OCI-LY1 (cell line): ENCODE measurements at regions not wholly inside any gene's neighbourhood (a gene's known extent, or its start where the extent isn't known, plus 50 kb on each side); places are given as distances from the start of the nearest gene placed in this dataset.

ENCODE experiments used
- H2AFZ ChIP-seq: fragments of 200-600 bp; sonication (generic), shearing (Covaris generic); 2 replicates; pipeline ENCODE4 v1.6.0; 2014; ENCODE audit warnings: antibody characterized with exemption, mild to moderate bottlenecking, low read length
- H3F3A ChIP-seq: fragments of 200-600 bp; sonication (generic), shearing (Covaris generic); 2 replicates; pipeline ENCODE4 v1.6.0; 2014; ENCODE audit warnings: mild to moderate bottlenecking, antibody characterized with exemption, low read length, moderate library complexity; ENCODE audit not compliant: insufficient read depth
- H3K27ac ChIP-seq: fragments of 200-600 bp; sonication (generic); 2 replicates; pipeline ENCODE4 v1.5.1; 2014; ENCODE audit warnings: low read length, mixed run types, mild to moderate bottlenecking, low read depth; ENCODE audit not compliant: poor library complexity, severe bottlenecking
- H3K27me3 ChIP-seq: fragments of 200-600 bp; sonication (generic); 2 replicates; pipeline ENCODE4 v1.6.0; 2014; ENCODE audit warnings: antibody characterized with exemption, mild to moderate bottlenecking, low read length, moderate library complexity; ENCODE audit not compliant: insufficient read depth
- H3K36me3 ChIP-seq: fragments of 200-600 bp; sonication (generic); 2 replicates; pipeline ENCODE4 v1.6.1; 2014; ENCODE audit warnings: mild to moderate bottlenecking, antibody characterized with exemption, low read length, moderate library complexity, mixed read lengths; ENCODE audit not compliant: insufficient read depth
- H3K4me1 ChIP-seq: fragments of 200-600 bp; sonication (generic); 2 replicates; pipeline ENCODE4 v1.5.1; 2014; ENCODE audit warnings: mild to moderate bottlenecking, low read length, moderate library complexity; ENCODE audit not compliant: insufficient read depth, severe bottlenecking
- H3K4me2 ChIP-seq: fragments of 200-600 bp; sonication (generic), shearing (Covaris generic); 2 replicates; pipeline ENCODE4 v1.6.1; 2014; ENCODE audit warnings: low read length
- H3K4me3 ChIP-seq: fragments of 200-600 bp; sonication (generic); 2 replicates; pipeline ENCODE4 v1.5.1; 2014; ENCODE audit warnings: low read length, low read depth, mild to moderate bottlenecking, mixed read lengths; ENCODE audit not compliant: poor library complexity, severe bottlenecking
- H3K79me2 ChIP-seq: fragments of 200-600 bp; shearing (Covaris generic); 2 replicates; pipeline ENCODE4 v1.6.1; 2016; ENCODE audit warnings: mixed run types, low read length, mixed read lengths; ENCODE audit not compliant: insufficient read depth
- H3K9ac ChIP-seq: fragments of 200-600 bp; sonication (generic), shearing (Covaris generic); 2 replicates; pipeline ENCODE4 v1.6.1; 2014; ENCODE audit warnings: mild to moderate bottlenecking, low read length, mixed read lengths
- H3K9me2 ChIP-seq: fragments of 200-600 bp; sonication (generic), shearing (Covaris generic); 2 replicates; pipeline ENCODE4 v1.6.1; 2014; ENCODE audit warnings: low read depth, mild to moderate bottlenecking, low read length, mixed read lengths
- H3K9me3 ChIP-seq: fragments of 200-600 bp; shearing (Covaris generic); 2 replicates; pipeline ENCODE4 v1.6.1; 2014; ENCODE audit warnings: low read length, mixed read lengths
- H4K20me1 ChIP-seq: fragments of 200-600 bp; sonication (generic), shearing (Covaris generic); 2 replicates; pipeline ENCODE4 v1.6.0; 2016; ENCODE audit warnings: mild to moderate bottlenecking, low read length; ENCODE audit not compliant: insufficient read depth
- EZH2 ChIP-seq: fragments of 200-600 bp; sonication (generic), shearing (Covaris generic); IDR thresholded peaks from 2 replicates; pipeline ENCODE4 v1.8.0; 2017; ENCODE audit warnings: borderline replicate concordance, mixed run types, mild to moderate bottlenecking, antibody characterized with exemption, low read length, moderate library complexity, mixed read lengths
- TF ChIP-seq, protein P1 (sequence below): fragments of 200-600 bp; sonication (generic), shearing (Covaris generic); IDR thresholded peaks from 2 replicates; pipeline ENCODE4 v1.5.1; 2017; ENCODE audit warnings: mild to moderate bottlenecking, antibody characterized with exemption, low read length, moderate library complexity, mixed read lengths

DNA sequence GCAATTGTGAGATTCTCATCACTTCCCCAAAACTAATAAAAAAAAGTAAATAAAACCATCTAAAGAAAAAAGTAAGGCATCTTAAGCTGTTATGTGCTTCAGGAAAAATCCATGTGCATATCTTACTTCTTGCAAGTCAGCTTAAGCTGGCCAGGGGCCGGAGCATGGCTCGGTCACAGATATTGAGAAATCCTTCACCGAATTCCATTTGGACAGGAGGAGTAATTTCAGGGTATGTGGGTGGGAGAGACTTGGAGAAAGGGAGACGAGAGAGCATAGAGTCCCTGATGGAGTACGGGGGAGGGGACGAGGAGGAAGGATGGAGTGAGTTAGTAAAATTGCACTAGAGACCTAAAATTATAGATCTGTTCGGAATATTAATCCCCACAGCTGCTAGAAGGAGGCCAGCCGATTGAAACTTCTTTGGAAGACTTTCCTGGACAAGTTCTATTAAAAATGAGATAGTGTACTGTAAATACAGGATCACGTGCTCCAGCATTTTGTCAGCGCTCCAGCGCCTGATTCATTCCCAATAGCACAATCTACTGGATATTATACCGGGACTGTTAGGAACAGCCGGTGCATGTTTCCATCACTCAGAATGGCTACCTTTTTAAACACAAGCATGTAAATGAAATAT is 438.5 kb downstream of the ZNF516 start:
- no peaks in the 10 kb centered on the region for H3K9me3 ChIP-seq
- TF ChIP-seq, protein P1, sequence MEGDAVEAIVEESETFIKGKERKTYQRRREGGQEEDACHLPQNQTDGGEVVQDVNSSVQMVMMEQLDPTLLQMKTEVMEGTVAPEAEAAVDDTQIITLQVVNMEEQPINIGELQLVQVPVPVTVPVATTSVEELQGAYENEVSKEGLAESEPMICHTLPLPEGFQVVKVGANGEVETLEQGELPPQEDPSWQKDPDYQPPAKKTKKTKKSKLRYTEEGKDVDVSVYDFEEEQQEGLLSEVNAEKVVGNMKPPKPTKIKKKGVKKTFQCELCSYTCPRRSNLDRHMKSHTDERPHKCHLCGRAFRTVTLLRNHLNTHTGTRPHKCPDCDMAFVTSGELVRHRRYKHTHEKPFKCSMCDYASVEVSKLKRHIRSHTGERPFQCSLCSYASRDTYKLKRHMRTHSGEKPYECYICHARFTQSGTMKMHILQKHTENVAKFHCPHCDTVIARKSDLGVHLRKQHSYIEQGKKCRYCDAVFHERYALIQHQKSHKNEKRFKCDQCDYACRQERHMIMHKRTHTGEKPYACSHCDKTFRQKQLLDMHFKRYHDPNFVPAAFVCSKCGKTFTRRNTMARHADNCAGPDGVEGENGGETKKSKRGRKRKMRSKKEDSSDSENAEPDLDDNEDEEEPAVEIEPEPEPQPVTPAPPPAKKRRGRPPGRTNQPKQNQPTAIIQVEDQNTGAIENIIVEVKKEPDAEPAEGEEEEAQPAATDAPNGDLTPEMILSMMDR, result no peak
- no peak for TF ChIP-seq EZH2
- no peak overlapping the region for H3K4me2 ChIP-seq
- no peaks in the 10 kb centered on the region for H3K27me3 ChIP-seq
- H3K27ac ChIP-seq, result no peak overlapping the region
- no peak overlapping the region for H3K4me3 ChIP-seq
- H4K20me1 ChIP-seq, result no peaks in the 10 kb centered on the region
- H3K36me3 ChIP-seq, result no peaks in the 10 kb centered on the region
- H3K4me1 ChIP-seq, result no peaks in the 10 kb centered on the region
- no peak overlapping the region for H2AFZ ChIP-seq
- H3K79me2 ChIP-seq, result no peaks in the 10 kb centered on the region
- no peaks in the 10 kb centered on the region for H3F3A ChIP-seq
- H3K9ac ChIP-seq, result no peak overlapping the region
- H3K9me2 ChIP-seq, result no peaks in the 10 kb centered on the region

DNA sequence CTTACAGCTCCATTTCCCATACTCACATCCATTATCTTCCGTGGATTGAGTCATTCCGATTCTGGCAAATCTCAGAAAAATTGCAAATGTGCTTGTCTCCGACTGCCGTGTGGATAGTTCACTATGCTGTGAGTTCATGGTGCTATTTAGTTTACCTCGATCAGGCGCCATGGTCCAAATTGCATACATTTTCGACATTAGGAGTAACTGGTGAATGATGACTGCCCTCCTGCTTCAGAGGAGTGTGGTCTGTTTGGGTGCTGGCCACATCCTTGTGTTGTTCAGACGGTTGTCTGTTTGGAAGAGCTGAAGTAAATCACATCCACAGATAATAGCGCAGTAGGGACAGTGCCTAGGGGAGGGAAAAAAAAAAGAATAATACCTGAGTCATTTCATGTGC is 439.5 kb downstream of the ZNF516 start:
- H3K9me2 ChIP-seq, result no peaks in the 10 kb centered on the region
- H3K4me2 ChIP-seq, result no peak overlapping the region
- no peak overlapping the region for H3K9ac ChIP-seq
- no peaks in the 10 kb centered on the region for H3K27me3 ChIP-seq
- H3K36me3 ChIP-seq, result no peaks in the 10 kb centered on the region
- no peak overlapping the region for H3K4me3 ChIP-seq
- no peaks in the 10 kb centered on the region for H3K9me3 ChIP-seq
- H3K4me1 ChIP-seq, result no peaks in the 10 kb centered on the region
- TF ChIP-seq, protein P1, result no peak
- no peak for TF ChIP-seq EZH2
- no peak overlapping the region for H2AFZ ChIP-seq
- H3K79me2 ChIP-seq, result no peaks in the 10 kb centered on the region
- H3K27ac ChIP-seq, result no peak overlapping the region
- H3F3A ChIP-seq, result no peaks in the 10 kb centered on the region
- no peaks in the 10 kb centered on the region for H4K20me1 ChIP-seq

DNA sequence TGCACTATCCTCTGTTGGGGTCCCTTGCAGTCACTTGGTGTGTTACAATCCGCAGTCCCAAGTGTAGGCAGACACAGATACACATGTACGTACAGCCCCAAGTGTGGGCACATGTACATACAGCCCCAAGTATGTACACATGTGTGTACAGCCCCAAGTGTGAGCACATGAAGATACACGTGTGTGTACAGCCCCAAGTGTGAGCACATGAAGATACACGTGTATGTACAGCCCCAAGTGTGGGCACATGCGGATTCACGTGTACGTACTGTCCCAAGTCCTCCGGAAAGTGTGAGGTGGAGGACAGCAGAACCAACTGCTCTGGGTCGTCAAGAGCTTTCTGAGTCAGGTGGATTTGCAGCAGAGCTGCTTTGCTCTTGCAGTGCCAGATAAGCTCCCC is 440.0 kb downstream of the ZNF516 start:
- no peak overlapping the region for H2AFZ ChIP-seq
- TF ChIP-seq EZH2, result no peak
- TF ChIP-seq, protein P1, result no peak

More for the DNA sequence above, 440.0 kb downstream of the ZNF516 start:
- no peaks in the 10 kb centered on the region for H3K79me2 ChIP-seq
- H3K36me3 ChIP-seq, result no peaks in the 10 kb centered on the region
- no peak overlapping the region for H3K9ac ChIP-seq
- no peaks in the 10 kb centered on the region for H3K27me3 ChIP-seq
- H3F3A ChIP-seq, result no peaks in the 10 kb centered on the region
- no peak overlapping the region for H3K4me3 ChIP-seq
- H3K4me2 ChIP-seq, result no peak overlapping the region
- no peaks in the 10 kb centered on the region for H4K20me1 ChIP-seq
- H3K9me3 ChIP-seq, result no peaks in the 10 kb centered on the region
- H3K4me1 ChIP-seq, result no peaks in the 10 kb centered on the region
- H3K27ac ChIP-seq, result no peak overlapping the region
- H3K9me2 ChIP-seq, result no peaks in the 10 kb centered on the region
